Heart left ventricle (tissue), 16 donors: ENCODE measurements at regions not wholly inside any gene's neighbourhood (a gene's known extent, or its start where the extent isn't known, plus 50 kb on each side); places are given as distances from the start of the nearest gene placed in this dataset.

ENCODE experiments used
- ATAC-seq, 4 donors: fragments of 200-7000 bp; cut with Tn5 transposase; one replicate each; pipeline ENCODE4 v1.9.1; 2020 to 2022; ENCODE audit warnings: moderate library complexity in 4 of 4, mild to moderate bottlenecking in 3 of 4, moderate number of reproducible peaks in 1 of 4
- DNase-seq, 5 donors: peaks; one replicate each; pipeline ENCODE4 v3.0.0-alpha.2; 2020
- H3K27ac ChIP-seq, 12 donors: fragments of 200-600 bp; sonication (generic) in 4 of 12; one replicate each; pipeline versions ENCODE4 v1.5.0 to v1.8.0; 2016 to 2022; ENCODE audit warnings: mild to moderate bottlenecking in 2 of 12
- H3K27me3 ChIP-seq, 9 donors: fragments of 200-600 bp; sonication (generic) in 2 of 9; one replicate each; pipeline versions ENCODE4 v1.5.1 to v1.8.0; 2016 to 2022; ENCODE audit warnings: mild to moderate bottlenecking in 3 of 9
- H3K36me3 ChIP-seq, 9 donors: fragments of 200-600 bp; sonication (generic) in 2 of 9; one replicate each; pipeline versions ENCODE4 v1.5.0 to v1.8.0; 2018 to 2022; ENCODE audit warnings: mild to moderate bottlenecking in 2 of 9
- H3K4me1 ChIP-seq, 12 donors: fragments of 200-600 bp; sonication (generic) in 4 of 12; one replicate each; pipeline versions ENCODE4 v1.5.0 to v1.8.0; 2016 to 2022; ENCODE audit warnings: mild to moderate bottlenecking in 3 of 12
- H3K4me3 ChIP-seq, 12 donors: fragments of 200-600 bp; sonication (generic) in 4 of 12; one replicate each; pipeline versions ENCODE4 v1.5.0 to v1.8.0; 2017 to 2022; ENCODE audit warnings: mild to moderate bottlenecking in 9 of 12, moderate library complexity in 4 of 12
- H3K9me3 ChIP-seq, 12 donors: fragments of 200-600 bp; sonication (generic) in 4 of 12; one replicate each; pipeline versions ENCODE4 v1.5.0 to v1.8.0; 2016 to 2022; ENCODE audit warnings: mild to moderate bottlenecking in 1 of 12
- CTCF ChIP-seq, 12 donors: fragments of 200-600 bp; sonication (generic) in 4 of 12; IDR thresholded peaks; one replicate each; pipeline versions ENCODE4 v1.5.0 to v1.8.0; 2018 to 2022; ENCODE audit warnings: antibody characterized with exemption in 12 of 12, mild to moderate bottlenecking in 5 of 12
- POLR2A ChIP-seq, 2 donors: fragments of 450-650 bp; IDR thresholded peaks; one replicate each; pipeline ENCODE4 v1.6.1; 2017; ENCODE audit warnings: antibody characterized with exemption in 2 of 2, mild to moderate bottlenecking in 2 of 2, moderate library complexity in 2 of 2
- WGBS, 4 donors: extraction: QIAGEN DNeasy Blood & Tissue Kit in 2 of 4; methylation state at CpG; one replicate each; pipeline versions ENCODE4 v1.1.5 to v1.1.7; 2013 to 2018; 5-methylcytosine and 5-hydroxymethylcytosine counted together
- intact Hi-C, 10 donors: fragments of 100-400 bp; cut with DNase I; formaldehyde crosslinking; loops; one replicate each; pipeline versions ENCODE4 v1.11.1 to v1.14.2; 2022
- donor health status: ischemic (EF 13 %, LVEDD 7.1; RV severe dilation, severe dysfunction).
- donor health status: healthy with polysubstance abuse.
- donor health status: DM: no; HTN: yes; CAD: no.
- donor health status: DM: no; HTN: no; CAD: no.
- donor health status: ischemic (EF 25% LVEDD 6.9; RV normal size, moderate dysfunction).
- donor health status: ischemic (EF 25% LVEDD 5.7; RV mildly dilated, moderate dysfunction).
- donor health status: healthy.
- donor health status: DM: yes; HTN: yes; CAD: no.
- donor health status: ischemic (EF 35%, LVEDD 5.7; RV mildly dilated, moderate dysfunction).
- donor health status: nonischemic (EF 11% LVEDD 7.7; RV severe dilation, severe dysfunction).
- donor health status: DM: yes; HTN: yes; CAD: no.
- donor health status: PGD.
- donor health status: ischemic (EF 29% LVEDD 5.4; RV normal size, mild dysfunction).
- donor health status: nonischemic (EF 23%, LVEDD 6.1; RV moderate dilation, normal function).

- Histone ChIP-seq H3K4me1 (no peaks in the 10 kb centered on the region), H3K9me3 (peaks cover 0 to 6% (median 0%) of the 10 kb centered on the region in 12 donors), H3K4me3 (no peak overlapping the region), H3K27me3 (peaks cover 0 to 6% (median 0%) of the 10 kb centered on the region in 9 donors), H3K36me3 (no peaks in the 10 kb centered on the region), H3K27ac (no peak overlapping the region)
- intact Hi-C loops, result no loop called here
- WGBS, 4 donors, result 69 to 83% (median 71%) methylated on average over 1 of the region's 1 CpG
- ATAC-seq (no peak), DNase-seq (no peak)
- no peak for TF ChIP-seq POLR2A (IDR thresholded peaks at IDR 0.05)
- no peak for TF ChIP-seq CTCF (IDR thresholded peaks at IDR 0.05)
Observed at GRCh38 chr10:127610816-127611215, 61.7 kb downstream of the NPS start.

DNA sequence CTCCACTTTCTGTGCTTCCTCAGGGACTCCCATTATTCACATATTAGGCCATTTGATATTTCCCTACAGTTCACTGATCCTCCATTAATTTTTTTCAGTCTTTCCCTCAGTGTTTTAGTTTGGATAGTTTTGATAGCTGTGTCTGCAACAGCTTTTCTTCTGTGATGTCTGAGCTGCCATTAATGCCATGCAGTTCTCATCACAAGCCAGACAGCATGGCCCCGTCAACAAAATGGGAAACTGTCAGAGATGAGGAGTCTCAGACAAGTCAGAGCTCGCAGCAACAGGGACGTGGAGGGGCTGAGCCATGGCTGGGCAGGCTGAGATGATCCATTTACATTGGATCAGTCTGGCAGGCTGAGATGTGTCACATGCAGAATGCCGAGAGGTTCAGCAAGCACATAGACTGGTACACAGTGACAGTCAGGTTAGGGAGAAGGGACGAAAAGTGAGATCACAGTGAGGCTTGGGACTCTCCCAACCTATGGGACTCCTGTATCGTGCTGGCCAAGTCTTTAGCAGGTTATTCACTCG is 65.4 kb downstream of the NPS start:
- Histone ChIP-seq H3K4me1 (no peaks in the 10 kb centered on the region), H3K27ac (no peak overlapping the region), H3K4me3 (no peak overlapping the region), H3K36me3 (no peaks in the 10 kb centered on the region), H3K9me3 (peaks cover 0 to 6% (median 0%) of the 10 kb centered on the region in 12 donors), H3K27me3 (peaks cover 0 to 4% (median 0%) of the 10 kb centered on the region in 9 donors)
- ATAC-seq (no peak), DNase-seq (no peak)
- intact Hi-C loops, result no loop called here
- WGBS, 4 donors, result 53 to 64% (median 58%) methylated on average over 7 of the region's 7 CpGs
- TF ChIP-seq POLR2A (IDR thresholded peaks at IDR 0.05) (no peak), CTCF (IDR thresholded peaks at IDR 0.05) (no peak)

DNA sequence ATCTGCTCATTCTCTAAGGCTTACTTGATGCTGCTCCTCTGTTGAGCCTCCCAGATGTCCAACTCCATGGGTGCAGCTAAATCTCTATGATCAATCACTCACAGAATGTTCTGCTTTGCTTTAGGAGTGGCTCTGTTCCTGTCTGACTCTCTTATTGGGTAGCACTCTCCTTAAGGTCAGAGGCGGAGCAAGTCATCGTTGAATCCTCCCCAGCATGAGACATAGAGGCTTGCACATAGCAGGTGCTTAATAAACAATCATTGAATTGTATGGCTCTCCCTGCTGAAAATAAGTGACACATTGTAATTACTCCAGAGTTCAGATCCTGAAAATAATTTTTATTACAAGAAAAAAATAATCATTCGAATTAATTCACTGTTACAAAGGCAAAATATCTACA is 69.7 kb downstream of the NPS start:
- intact Hi-C loops, result no loop called here
- H3K4me3 ChIP-seq, result no peak overlapping the region
- no peak for ATAC-seq
- WGBS, 4 donors, result 65 to 82% (median 73%) methylated on average over 3 of the region's 3 CpGs
- no peak for DNase-seq
- TF ChIP-seq POLR2A (IDR thresholded peaks at IDR 0.05) (no peak), CTCF (IDR thresholded peaks at IDR 0.05) (no peak)
- H3K27me3 ChIP-seq, result no peaks in the 10 kb centered on the region
- H3K36me3 ChIP-seq, result no peaks in the 10 kb centered on the region
- no peak overlapping the region for H3K27ac ChIP-seq
- no peaks in the 10 kb centered on the region for H3K4me1 ChIP-seq
- peaks cover 0 to 9% (median 0%) of the 10 kb centered on the region in 12 donors for H3K9me3 ChIP-seq

- ATAC-seq (no peak), DNase-seq (no peak)
- Histone ChIP-seq H3K4me3 (no peak overlapping the region), H3K27ac (no peak overlapping the region), H3K9me3 (peaks cover 0 to 17% (median 1%) of the 10 kb centered on the region in 12 donors), H3K4me1 (no peaks in the 10 kb centered on the region), H3K36me3 (no peaks in the 10 kb centered on the region), H3K27me3 (no peaks in the 10 kb centered on the region)
- TF ChIP-seq CTCF (IDR thresholded peaks at IDR 0.05) (no peak), POLR2A (IDR thresholded peaks at IDR 0.05) (no peak)
- intact Hi-C loops, result no loop called here
- WGBS, 4 donors, result 64 to 73% (median 67%) methylated on average over 5 of the region's 5 CpGs
Observed at GRCh38 chr10:127619546-127620325, 70.6 kb downstream of the NPS start.
